ENCODE measurements at regions not wholly inside any gene's neighbourhood (a gene's known extent, or its start where the extent isn't known, plus 50 kb on each side); places are given as distances from the start of the nearest gene placed in this dataset.

- Histone ChIP-seq H3K9me3 (no peaks in the 10 kb centered on the region), H3K4me3 (no peak overlapping the region), H3K4me1 (no peaks in the 10 kb centered on the region), H3K4me2 (no peak overlapping the region), H3K27ac (no peak overlapping the region)
- TF ChIP-seq FOXS1 (CRISPR knock-in tag; IDR thresholded peaks at IDR 0.05) (no peak), JUN (IDR thresholded peaks at IDR 0.05) (no peak), TFCP2L1 (CRISPR knock-in tag; IDR thresholded peaks at IDR 0.05) (no peak), ZC3H11A (IDR thresholded peaks at IDR 0.05) (no peak), TP53 (CRISPR knock-in tag; IDR thresholded peaks at IDR 0.05) (no peak), ZFP36 (IDR thresholded peaks at IDR 0.05; ENCODE audit: borderline replicate concordance, partially characterized antibody) (no peak), RFX5 (IDR thresholded peaks at IDR 0.05) (no peak), CEBPB (IDR thresholded peaks at IDR 0.05) (no peak), HMGXB4 (CRISPR knock-in tag; IDR thresholded peaks at IDR 0.05; ENCODE audit: borderline replicate concordance) (no peak), ESRRA (IDR thresholded peaks at IDR 0.05; ENCODE audit: borderline replicate concordance, low read length) (no peak), BCL3 (IDR thresholded peaks at IDR 0.05) (no peak), REST (IDR thresholded peaks at IDR 0.05) (no peak), FOSL2 (IDR thresholded peaks at IDR 0.05) (no peak), FOSL2 (CRISPR knock-in tag; IDR thresholded peaks at IDR 0.05) (no peak), HES2 (IDR thresholded peaks at IDR 0.05) (no peak), POLR2A (IDR thresholded peaks at IDR 0.05; ENCODE audit: low read length) (no peak)
- no peak for DNase-seq (ENCODE audit: low read depth in 1 of 2, low spot score in 1 of 2)
- no peak for ATAC-seq
- POLR2A ChIA-PET: no interaction called here
- FAIRE-seq: no peak
- CTCF ChIA-PET: no interaction called here
- WGBS (ENCODE audit: missing lambda C conversion rate): 83% methylated on average over 14 of the region's 47 CpGs
Measured at GRCh38 chr13:111904701-111905608, 162.0 kb upstream of the SOX1 start.

GRCh38 chr13:111905609-111905945, 161.4 kb upstream of the SOX1 start:
- Histone ChIP-seq H3K4me3 (no peak overlapping the region), H3K9me3 (no peaks in the 10 kb centered on the region), H3K4me2 (no peak overlapping the region), H3K27ac (no peak overlapping the region), H3K4me1 (no peaks in the 10 kb centered on the region)
- FAIRE-seq: no peak
- ChIA-PET CTCF (no interaction called here), POLR2A (no interaction called here)
- TF ChIP-seq EHMT2 (IDR thresholded peaks at IDR 0.05; ENCODE audit: low read depth) (no peak), FOXS1 (CRISPR knock-in tag; IDR thresholded peaks at IDR 0.05) (no peak), TP53 (CRISPR knock-in tag; IDR thresholded peaks at IDR 0.05) (no peak), TFCP2L1 (CRISPR knock-in tag; IDR thresholded peaks at IDR 0.05) (no peak), BCL3 (IDR thresholded peaks at IDR 0.05) (no peak)
- no peak for ATAC-seq
- no peak for DNase-seq (ENCODE audit: low read depth in 1 of 2, low spot score in 1 of 2)
- 81% methylated on average over 7 of the region's 8 CpGs for WGBS (ENCODE audit: missing lambda C conversion rate)

Data from A549 (cell line).